Epithelial cell of prostate (primary cell): ENCODE measurements at regions not wholly inside any gene's neighbourhood (a gene's known extent, or its start where the extent isn't known, plus 50 kb on each side); places are given as distances from the start of the nearest gene placed in this dataset.

Experiments used
- DNase-seq: peaks from one replicate; pipeline ENCODE4 v3.0.0-alpha.2; 2011; ENCODE audit warnings: low read depth, low spot score
- H3K27ac ChIP-seq: fragments of 450-650 bp; 2 replicates; pipeline ENCODE4 v1.5.1; 2017; ENCODE audit warnings: mild to moderate bottlenecking

GRCh38 chr19:5392486-5392885, 51.9 kb upstream of the PTPRS start:
- H3K27ac ChIP-seq: no peak overlapping the region
- DNase-seq: no peak

GRCh38 chr19:5393088-5393487, 52.5 kb upstream of the PTPRS start:
- no peak for DNase-seq
- no peak overlapping the region for H3K27ac ChIP-seq

- H3K27ac ChIP-seq: no peak overlapping the region
These were observed 54.2 kb upstream of the PTPRS start for GRCh38 chr19:5394551-5395505.

GRCh38 chr19:5395556-5395955, 54.9 kb upstream of the PTPRS start:
- no peak for DNase-seq
- H3K27ac ChIP-seq: no peak overlapping the region

More at GRCh38 chr19:5394551-5395505, 54.2 kb upstream of the PTPRS start:
- DNase-seq: no peak

GRCh38 chr19:5396096-5396939, 55.7 kb upstream of the PTPRS start:
- DNase-seq: no peak
- no peak overlapping the region for H3K27ac ChIP-seq

- DNase-seq: no peak
- H3K27ac ChIP-seq: no peak overlapping the region
These were observed 56.4 kb upstream of the PTPRS start for GRCh38 chr19:5396963-5397362.

- no peak overlapping the region for H3K27ac ChIP-seq
- DNase-seq: no peak
These were observed 57.2 kb upstream of the ZNRF4 start for GRCh38 chr19:5397804-5398692.

GRCh38 chr19:5398693-5399057, 56.5 kb upstream of the ZNRF4 start:
- DNase-seq: no peak
- H3K27ac ChIP-seq: no peak overlapping the region

- no peak overlapping the region for H3K27ac ChIP-seq
- peak; percentile 31 for DNase-seq
These were observed 51.1 kb upstream of the ZNRF4 start for GRCh38 chr19:5403968-5404640.
